Skeletal muscle satellite cell (primary cell): ENCODE measurements at regions not wholly inside any gene's neighbourhood (a gene's known extent, or its start where the extent isn't known, plus 50 kb on each side); places are given as distances from the start of the nearest gene placed in this dataset.

Source experiments
- H3K27me3 ChIP-seq: 2 replicates; pipeline ENCODE4 v1.7.0; 2013; ENCODE audit warnings: low read length; ENCODE audit not compliant: control insufficient read depth, insufficient read depth
- H3K36me3 ChIP-seq: 2 replicates; pipeline ENCODE4 v1.7.0; 2013; ENCODE audit warnings: mild to moderate bottlenecking, control low read depth, low read length; ENCODE audit not compliant: insufficient read depth
- H3K4me1 ChIP-seq: 2 replicates; pipeline ENCODE4 v1.7.0; 2013; ENCODE audit warnings: low read length; ENCODE audit not compliant: control insufficient read depth, insufficient read depth
- H3K4me2 ChIP-seq: 2 replicates; pipeline ENCODE4 v1.7.0; 2013; ENCODE audit warnings: mild to moderate bottlenecking, low read length
- H3K4me3 ChIP-seq: 2 replicates; pipeline ENCODE4 v1.7.0; 2013; ENCODE audit warnings: low read length
- H3K9ac ChIP-seq: 2 replicates; pipeline ENCODE4 v1.7.0; 2013; ENCODE audit warnings: mild to moderate bottlenecking, low read depth, low read length, moderate library complexity
- H3K9me3 ChIP-seq: replicated peaks from 2 replicates; pipeline ENCODE4 v1.7.0; 2013; ENCODE audit warnings: mild to moderate bottlenecking, control low read depth, low read length

- H3K4me1 ChIP-seq, result no peaks in the 10 kb centered on the region
- H3K9me3 ChIP-seq, result no peaks in the 10 kb centered on the region
- no peak overlapping the region for H3K4me2 ChIP-seq
- no peaks in the 10 kb centered on the region for H3K36me3 ChIP-seq
- H3K27me3 ChIP-seq, result peaks cover 2% of the 10 kb centered on the region
- no peak overlapping the region for H3K4me3 ChIP-seq
- no peak overlapping the region for H3K9ac ChIP-seq
Measured at GRCh38 chr13:107202371-107203023, 634.6 kb upstream of the ARGLU1 start.

GRCh38 chr13:107200491-107200890, 632.6 kb upstream of the ARGLU1 start:
- no peak overlapping the region for H3K4me3 ChIP-seq
- no peaks in the 10 kb centered on the region for H3K36me3 ChIP-seq
- no peaks in the 10 kb centered on the region for H3K4me1 ChIP-seq
- no peak overlapping the region for H3K4me2 ChIP-seq
- H3K9ac ChIP-seq, result no peak overlapping the region
- H3K9me3 ChIP-seq, result no peaks in the 10 kb centered on the region
- H3K27me3 ChIP-seq, result no peaks in the 10 kb centered on the region

GRCh38 chr13:107192289-107192688, 624.4 kb upstream of the ARGLU1 start:
- H3K4me1 ChIP-seq, result no peaks in the 10 kb centered on the region
- no peaks in the 10 kb centered on the region for H3K9me3 ChIP-seq
- H3K9ac ChIP-seq, result no peak overlapping the region
- no peak overlapping the region for H3K4me3 ChIP-seq
- H3K36me3 ChIP-seq, result no peaks in the 10 kb centered on the region
- H3K4me2 ChIP-seq, result no peak overlapping the region
- no peaks in the 10 kb centered on the region for H3K27me3 ChIP-seq

GRCh38 chr13:107190065-107190464, 622.1 kb upstream of the ARGLU1 start:
- no peak overlapping the region for H3K9ac ChIP-seq
- H3K4me3 ChIP-seq, result no peak overlapping the region
- no peaks in the 10 kb centered on the region for H3K36me3 ChIP-seq
- H3K4me1 ChIP-seq, result no peaks in the 10 kb centered on the region
- H3K27me3 ChIP-seq, result no peaks in the 10 kb centered on the region
- H3K9me3 ChIP-seq, result no peaks in the 10 kb centered on the region
- H3K4me2 ChIP-seq, result no peak overlapping the region

- Histone ChIP-seq H3K4me3 (no peak overlapping the region), H3K4me1 (no peaks in the 10 kb centered on the region), H3K9ac (no peak overlapping the region), H3K4me2 (no peak overlapping the region), H3K36me3 (no peaks in the 10 kb centered on the region), H3K27me3 (no peaks in the 10 kb centered on the region), H3K9me3 (no peaks in the 10 kb centered on the region)
Measured at GRCh38 chr13:107185889-107186288, 618.0 kb upstream of the ARGLU1 start.

GRCh38 chr13:107170270-107170931, 602.5 kb upstream of the ARGLU1 start:
- no peak overlapping the region for H3K9ac ChIP-seq
- H3K4me3 ChIP-seq, result peak overlapping the region; percentile 47
- peak overlapping the region; percentile 46 for H3K4me2 ChIP-seq
- no peaks in the 10 kb centered on the region for H3K4me1 ChIP-seq
- no peaks in the 10 kb centered on the region for H3K27me3 ChIP-seq
- no peaks in the 10 kb centered on the region for H3K36me3 ChIP-seq
- no peaks in the 10 kb centered on the region for H3K9me3 ChIP-seq

- no peaks in the 10 kb centered on the region for H3K27me3 ChIP-seq
- no peaks in the 10 kb centered on the region for H3K4me1 ChIP-seq
Measured at GRCh38 chr13:107157271-107157670, 589.3 kb upstream of the ARGLU1 start.

GRCh38 chr13:107144432-107144831, 576.5 kb upstream of the ARGLU1 start:
- no peak overlapping the region for H3K4me2 ChIP-seq
- H3K4me3 ChIP-seq, result no peak overlapping the region
- H3K9me3 ChIP-seq, result no peaks in the 10 kb centered on the region
- no peak overlapping the region for H3K9ac ChIP-seq
- H3K4me1 ChIP-seq, result no peaks in the 10 kb centered on the region
- H3K27me3 ChIP-seq, result no peaks in the 10 kb centered on the region
- no peaks in the 10 kb centered on the region for H3K36me3 ChIP-seq

More at GRCh38 chr13:107157271-107157670, 589.3 kb upstream of the ARGLU1 start:
- Histone ChIP-seq H3K9ac (no peak overlapping the region), H3K9me3 (no peaks in the 10 kb centered on the region), H3K36me3 (no peaks in the 10 kb centered on the region), H3K4me3 (no peak overlapping the region), H3K4me2 (no peak overlapping the region)

- Histone ChIP-seq H3K27me3 (no peaks in the 10 kb centered on the region), H3K4me3 (no peak overlapping the region), H3K9me3 (no peaks in the 10 kb centered on the region), H3K4me1 (no peaks in the 10 kb centered on the region), H3K9ac (no peak overlapping the region), H3K36me3 (no peaks in the 10 kb centered on the region), H3K4me2 (no peak overlapping the region)
Measured at GRCh38 chr13:107141767-107142166, 573.8 kb upstream of the ARGLU1 start.

- H3K4me2 ChIP-seq, result no peak overlapping the region
- no peaks in the 10 kb centered on the region for H3K36me3 ChIP-seq
- H3K27me3 ChIP-seq, result no peaks in the 10 kb centered on the region
- no peaks in the 10 kb centered on the region for H3K4me1 ChIP-seq
- no peak overlapping the region for H3K4me3 ChIP-seq
- no peaks in the 10 kb centered on the region for H3K9me3 ChIP-seq
- no peak overlapping the region for H3K9ac ChIP-seq
Measured at GRCh38 chr13:107139006-107139405, 571.1 kb upstream of the ARGLU1 start.

- no peak overlapping the region for H3K4me2 ChIP-seq
- no peaks in the 10 kb centered on the region for H3K36me3 ChIP-seq
- no peaks in the 10 kb centered on the region for H3K9me3 ChIP-seq
- no peak overlapping the region for H3K4me3 ChIP-seq
- H3K9ac ChIP-seq, result no peak overlapping the region
- no peaks in the 10 kb centered on the region for H3K27me3 ChIP-seq
- no peaks in the 10 kb centered on the region for H3K4me1 ChIP-seq
Measured at GRCh38 chr13:107138486-107138885, 570.5 kb upstream of the ARGLU1 start.

GRCh38 chr13:107133950-107134349, 566.0 kb upstream of the ARGLU1 start:
- Histone ChIP-seq H3K9me3 (no peaks in the 10 kb centered on the region), H3K4me3 (no peak overlapping the region), H3K4me2 (no peak overlapping the region), H3K4me1 (no peaks in the 10 kb centered on the region), H3K27me3 (no peaks in the 10 kb centered on the region), H3K9ac (no peak overlapping the region), H3K36me3 (no peaks in the 10 kb centered on the region)
